ELF-1 (cell line): ENCODE measurements at regions not wholly inside any gene's neighbourhood (a gene's known extent, or its start where the extent isn't known, plus 50 kb on each side); places are given as distances from the start of the nearest gene placed in this dataset.

ENCODE experiments used
- DNase-seq: peaks from one replicate; pipeline ENCODE4 v3.0.0-alpha.2; 2016; ENCODE audit warnings: low read depth, low spot score

DNA sequence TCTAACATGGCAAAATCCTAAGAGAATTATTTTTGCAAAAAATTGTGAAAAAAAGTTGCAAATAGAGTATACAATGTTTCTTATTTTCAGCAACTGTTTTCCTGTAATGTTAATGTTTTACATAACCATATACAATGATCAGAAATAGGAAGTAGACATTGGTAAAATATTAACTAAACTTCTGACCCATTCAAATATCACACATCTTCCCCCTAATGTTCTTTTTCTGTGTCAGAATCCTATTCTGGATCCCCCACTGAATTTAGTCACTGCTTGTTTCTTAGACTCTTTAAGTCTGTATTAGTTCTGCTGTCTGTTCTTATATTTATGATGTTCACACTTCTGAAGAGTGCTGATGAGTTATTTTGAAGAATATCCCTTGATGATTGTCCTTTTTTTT is 62.0 kb downstream of the HFE start:
- no peak for DNase-seq

DNA sequence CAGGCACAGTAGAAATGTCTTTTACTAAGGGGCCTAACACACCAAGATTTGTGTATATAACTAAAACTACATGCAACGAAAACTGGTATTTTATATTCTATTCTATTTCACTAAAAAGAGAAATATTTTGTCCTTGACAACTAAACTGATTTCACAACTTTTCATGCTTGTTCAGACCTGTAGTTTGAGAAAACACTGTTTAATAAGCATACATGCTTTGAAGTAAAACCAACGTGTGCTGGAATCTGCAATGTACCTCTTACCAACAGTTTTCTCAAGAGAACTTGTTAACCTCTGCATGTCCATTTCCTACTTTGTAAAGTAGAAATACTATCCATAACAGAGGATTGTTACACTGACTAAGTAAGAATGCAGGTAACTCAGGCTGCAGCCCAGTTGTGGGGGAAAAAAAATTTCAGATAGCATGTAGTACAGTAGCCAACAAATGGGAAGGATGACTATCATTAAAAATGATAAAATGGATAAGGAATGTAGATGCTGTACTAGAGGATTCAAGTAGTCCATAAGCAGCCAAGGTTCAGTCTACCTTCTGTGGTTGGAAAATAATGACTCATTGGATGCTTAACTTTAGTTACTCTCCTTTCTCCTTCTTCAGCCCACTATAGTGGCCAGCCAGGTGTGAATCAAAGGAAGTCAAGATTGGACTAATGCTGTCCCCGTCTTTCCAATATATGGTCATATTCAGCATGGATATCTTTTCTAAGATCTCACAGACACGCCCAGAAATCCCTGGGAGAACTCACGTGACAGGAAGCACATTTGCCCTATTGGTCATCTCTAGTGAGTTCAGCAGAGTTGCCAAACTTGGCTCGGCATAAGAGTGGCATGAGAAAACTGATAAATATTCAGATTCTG is 65.2 kb downstream of the HFE start:
- DNase-seq, result no peak

DNA sequence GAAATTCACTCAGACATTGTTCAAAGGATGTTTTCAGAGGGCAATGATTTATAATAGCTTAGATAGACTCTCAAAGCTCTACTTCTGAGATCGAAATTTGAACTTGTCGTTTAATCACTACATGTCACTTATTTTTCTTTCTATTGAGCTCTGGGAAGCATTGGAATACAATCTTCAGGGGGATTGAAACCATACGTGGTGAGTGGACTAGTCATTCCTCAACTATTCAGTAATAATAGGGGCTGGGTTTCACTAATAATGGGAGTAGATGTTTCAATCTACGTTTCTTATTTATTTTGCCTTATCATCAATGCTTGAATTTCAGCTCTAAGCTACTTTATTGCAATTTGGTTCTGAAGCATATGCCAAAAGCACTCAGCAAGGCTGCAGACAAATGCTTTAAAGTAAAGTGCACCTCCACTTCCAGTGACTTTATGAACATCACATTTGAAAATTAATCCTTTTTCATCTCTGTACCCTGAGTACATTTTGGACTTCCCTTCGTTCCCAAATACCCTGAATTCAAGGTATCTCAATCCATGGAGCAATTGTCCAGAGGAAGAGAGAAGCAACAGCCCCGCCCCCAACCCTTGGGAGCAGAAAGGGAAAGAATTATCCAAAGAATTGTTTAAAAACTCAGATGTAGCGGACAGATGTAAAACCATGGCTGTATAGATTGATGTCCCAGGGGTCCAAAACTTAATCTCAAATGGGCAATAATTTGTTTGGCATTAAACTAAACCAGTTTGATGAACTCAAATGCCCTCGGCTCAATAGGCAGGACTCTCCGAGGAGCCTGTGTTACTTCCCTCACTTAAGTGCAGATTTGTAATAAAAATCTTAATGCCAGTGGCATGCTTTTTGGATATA is 68.1 kb downstream of the HFE start:
- DNase-seq, result peak; percentile 52

DNA sequence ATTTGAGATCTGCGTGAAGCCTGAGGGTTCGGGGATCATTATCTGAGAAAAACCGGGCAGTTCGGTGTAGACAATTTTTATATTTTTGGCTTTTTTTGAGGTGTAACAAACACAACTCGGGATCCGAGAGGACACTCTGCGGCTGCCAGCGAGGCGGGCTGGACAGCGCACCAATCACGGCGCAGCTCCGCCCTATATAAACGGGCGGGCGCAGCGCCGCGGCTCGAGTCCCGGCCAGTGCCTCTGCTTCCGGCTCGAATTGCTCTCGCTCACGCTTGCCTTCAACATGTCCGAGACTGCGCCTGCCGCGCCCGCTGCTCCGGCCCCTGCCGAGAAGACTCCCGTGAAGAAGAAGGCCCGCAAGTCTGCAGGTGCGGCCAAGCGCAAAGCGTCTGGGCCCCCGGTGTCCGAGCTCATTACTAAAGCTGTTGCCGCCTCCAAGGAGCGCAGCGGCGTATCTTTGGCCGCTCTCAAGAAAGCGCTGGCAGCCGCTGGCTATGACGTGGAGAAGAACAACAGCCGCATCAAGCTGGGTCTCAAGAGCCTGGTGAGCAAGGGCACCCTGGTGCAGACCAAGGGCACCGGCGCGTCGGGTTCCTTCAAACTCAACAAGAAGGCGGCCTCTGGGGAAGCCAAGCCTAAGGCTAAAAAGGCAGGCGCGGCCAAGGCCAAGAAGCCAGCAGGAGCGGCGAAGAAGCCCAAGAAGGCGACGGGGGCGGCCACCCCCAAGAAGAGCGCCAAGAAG is 69.0 kb downstream of the HFE start:
- DNase-seq, result peak; percentile 96

DNA sequence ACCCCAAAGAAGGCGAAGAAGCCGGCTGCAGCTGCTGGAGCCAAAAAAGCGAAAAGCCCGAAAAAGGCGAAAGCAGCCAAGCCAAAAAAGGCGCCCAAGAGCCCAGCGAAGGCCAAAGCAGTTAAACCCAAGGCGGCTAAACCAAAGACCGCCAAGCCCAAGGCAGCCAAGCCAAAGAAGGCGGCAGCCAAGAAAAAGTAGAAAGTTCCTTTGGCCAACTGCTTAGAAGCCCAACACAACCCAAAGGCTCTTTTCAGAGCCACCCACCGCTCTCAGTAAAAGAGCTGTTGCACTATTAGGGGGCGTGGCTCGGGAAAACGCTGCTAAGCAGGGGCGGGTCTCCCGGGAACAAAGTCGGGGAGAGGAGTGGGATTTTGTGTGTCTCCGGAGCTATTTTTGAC is 69.6 kb downstream of the HFE start:
- no peak for DNase-seq

DNA sequence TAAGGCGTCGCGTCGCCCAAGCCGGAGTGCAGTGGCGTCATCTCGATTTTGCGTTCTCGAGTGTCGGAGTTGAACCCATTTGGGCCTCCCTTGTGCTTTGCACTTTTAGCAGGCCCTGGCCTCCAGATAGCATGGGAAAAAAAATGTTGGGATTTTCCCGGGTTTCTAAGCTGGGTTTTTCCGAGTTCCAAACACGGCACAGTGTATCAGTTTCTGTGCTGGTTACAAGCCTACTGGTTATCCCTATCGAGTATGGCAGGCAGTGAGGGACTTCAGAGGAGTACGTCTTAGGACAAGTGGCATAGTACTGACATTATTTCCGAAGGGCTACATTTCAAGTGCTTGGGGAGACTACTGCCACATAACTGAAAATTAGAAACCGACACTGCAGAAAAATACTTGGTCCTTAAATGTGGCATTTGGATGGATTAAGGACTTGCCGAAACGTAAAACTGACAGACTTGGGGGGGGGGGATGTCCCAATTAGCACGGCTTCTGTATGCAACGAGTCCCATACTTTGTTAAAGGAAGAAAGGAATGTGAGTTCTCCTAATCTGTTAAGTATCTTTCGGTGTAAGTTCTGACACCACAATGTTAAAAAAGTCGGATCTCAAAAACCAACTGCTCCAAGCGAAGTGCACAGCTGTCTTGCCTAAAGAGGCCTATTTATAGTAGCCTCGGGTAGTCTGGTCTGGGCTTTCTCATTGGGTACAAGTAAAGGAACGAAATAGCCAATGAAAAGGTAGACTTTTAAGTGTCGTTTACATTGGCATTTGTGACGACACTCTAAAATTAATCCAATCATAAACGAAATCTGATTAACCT is 70.2 kb downstream of the HFE start:
- DNase-seq, result peak; percentile 96

DNA sequence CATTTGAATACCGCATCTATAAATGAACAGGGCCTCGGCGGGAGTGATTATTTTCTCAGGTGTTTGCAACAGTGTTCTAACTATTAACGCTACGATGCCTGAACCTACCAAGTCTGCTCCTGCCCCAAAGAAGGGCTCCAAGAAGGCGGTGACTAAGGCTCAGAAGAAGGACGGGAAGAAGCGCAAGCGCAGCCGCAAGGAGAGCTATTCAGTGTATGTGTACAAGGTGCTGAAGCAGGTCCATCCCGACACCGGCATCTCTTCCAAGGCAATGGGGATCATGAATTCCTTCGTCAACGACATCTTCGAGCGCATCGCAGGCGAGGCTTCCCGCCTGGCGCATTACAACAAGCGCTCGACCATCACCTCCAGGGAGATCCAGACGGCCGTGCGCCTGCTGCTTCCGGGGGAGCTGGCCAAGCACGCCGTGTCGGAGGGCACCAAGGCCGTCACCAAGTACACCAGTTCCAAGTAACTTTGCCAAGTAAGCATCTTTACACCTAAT is 70.9 kb downstream of the HFE start:
- peak; percentile 96 for DNase-seq

DNA sequence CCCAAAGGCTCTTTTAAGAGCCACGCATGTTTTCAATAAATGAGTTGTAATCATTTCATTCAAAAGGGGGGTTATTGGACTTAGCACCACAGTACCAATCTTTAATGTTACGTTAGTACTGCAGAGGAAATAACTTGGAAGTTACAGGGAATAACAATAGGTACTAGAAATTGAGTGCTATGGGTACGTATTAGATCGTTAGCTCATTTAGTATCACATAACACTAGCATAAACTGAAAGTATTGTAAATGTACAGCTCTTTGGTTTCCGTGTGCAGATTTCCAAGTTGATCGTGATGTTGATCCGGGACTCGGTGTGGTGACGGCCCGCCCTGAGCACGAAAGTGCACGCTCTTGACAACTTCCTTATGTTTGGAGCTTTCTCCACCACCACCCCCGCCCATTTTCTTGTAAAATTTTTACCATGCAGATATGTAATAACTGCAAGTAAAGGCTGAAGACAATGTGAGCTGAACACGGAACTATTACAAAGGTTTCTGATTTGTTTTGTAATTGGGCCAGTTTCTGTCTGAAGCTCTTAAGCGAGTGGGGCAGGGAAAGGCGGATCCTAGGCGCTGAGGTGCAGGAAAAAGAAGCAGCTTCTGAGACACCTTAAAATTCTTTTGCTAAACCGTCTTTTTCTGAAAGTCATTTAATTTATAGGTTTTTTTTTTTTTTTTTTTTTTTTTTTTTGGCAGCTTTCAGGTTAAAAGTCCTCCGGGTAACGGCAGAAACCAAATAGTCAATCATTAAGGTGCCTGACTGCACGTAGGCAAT is 71.5 kb downstream of the HFE start:
- DNase-seq, result peak; percentile 65

DNA sequence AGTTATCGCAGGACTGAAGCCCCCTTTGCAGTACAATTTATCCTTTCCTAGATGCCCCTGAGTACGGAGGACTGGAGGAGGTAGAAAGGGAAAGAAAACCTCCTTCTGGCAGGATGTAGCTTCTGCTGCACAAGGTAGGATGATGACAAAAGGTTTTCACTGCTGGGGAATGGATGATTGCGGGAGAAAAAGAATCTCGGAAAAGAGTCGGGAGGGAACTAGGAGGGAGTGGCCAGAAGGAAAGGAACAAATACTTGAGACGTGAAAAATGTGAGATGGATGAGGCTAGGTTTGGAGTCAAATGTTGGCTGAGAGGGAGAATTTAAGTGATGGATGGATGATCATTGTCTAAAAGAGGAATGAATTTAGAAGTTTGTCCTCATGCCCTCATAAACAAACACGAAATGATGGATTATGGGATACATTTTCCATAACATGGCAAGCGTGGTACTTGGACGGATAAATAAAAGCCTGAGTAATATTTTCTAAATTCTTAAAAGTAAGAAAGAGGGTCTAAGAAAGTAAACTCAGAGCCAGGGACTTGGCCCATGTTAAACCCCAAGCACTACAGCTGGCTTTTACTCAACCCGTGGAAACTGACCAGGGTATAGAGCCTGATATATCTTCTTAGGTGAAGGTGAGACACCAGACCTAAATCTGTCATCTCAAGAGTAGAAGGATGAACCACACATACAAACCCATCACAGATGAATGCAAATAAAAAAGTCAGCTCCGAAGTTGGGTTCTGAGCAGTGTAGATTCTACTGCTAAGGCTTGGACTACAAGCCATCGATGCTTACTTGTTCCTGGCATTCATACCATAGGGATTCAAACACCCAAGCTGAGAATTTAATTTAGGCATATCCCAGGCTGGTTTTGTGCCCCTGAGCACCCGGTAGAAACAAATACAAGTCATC is 72.4 kb downstream of the HFE start:
- peak; percentile 68 for DNase-seq

DNA sequence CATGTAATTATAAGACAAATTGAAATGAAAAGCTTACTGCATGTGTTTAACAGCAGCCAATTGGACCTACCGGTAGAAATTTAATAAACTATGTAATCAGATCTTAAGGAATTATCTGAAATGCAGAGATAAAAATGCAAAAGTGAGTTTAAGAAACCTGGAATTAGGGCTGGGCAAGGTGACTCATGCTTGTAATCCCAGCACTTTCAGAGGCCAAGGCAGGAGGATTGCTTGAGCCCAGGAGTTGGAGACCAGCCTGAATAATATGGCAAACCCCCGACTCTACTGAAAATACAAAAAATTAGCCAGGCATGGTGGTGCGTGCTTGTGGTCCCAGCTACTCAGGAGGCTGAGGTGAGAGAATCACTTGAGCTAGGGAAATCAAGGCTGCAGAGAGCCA is 74.1 kb downstream of the HFE start:
- no peak for DNase-seq

DNA sequence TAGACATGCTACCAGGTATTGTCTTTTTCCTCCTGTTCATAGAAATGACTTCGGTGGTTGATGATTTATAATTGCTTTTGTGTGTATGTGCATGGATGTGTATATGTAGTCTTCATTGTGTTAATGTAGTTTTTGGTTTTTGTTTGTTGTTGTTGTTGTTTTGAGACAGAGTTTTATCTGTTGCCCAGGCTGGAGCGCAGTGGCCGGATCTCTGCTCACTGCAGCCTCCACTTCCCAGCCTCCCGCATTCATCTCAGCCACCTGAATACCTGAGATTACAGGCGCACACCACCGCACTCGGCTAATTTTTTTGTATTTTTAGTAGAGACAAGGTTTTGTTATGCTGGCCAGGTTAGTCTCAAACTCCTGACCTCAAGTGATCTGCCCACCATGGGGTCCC is 75.2 kb downstream of the HFE start:
- DNase-seq, result no peak

DNA sequence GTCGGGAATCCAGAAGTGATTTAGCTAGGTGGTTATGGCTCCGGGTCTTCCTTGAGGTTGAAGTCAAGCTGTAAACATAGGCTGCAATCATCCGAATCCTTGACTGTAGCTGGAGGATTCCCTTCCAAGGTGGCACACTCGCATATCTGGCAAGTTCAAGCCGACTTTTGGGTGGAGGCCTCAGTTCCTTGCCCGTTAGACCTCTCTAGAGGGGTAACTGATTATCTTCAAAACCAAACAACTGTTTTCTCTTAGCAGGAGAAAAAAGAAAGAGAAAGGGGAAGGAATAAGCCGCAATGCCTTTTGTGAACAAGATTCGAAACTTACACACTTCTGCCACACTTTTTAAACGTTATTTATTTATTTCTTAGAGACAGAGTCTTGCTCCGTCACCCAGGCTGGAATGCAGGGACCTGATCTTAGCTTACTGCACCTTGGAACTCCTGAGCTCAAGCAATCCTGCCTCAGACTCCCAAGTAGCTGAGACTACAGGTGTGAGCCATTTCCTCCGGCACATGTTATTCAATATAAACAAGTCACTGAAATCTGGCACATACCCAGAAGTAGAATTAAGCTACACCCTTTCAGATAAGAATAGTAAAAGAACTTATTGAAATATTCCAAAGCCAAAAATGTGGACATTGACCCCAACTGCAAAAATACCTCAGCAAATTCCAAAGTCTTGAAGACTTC is 76.3 kb downstream of the HFE start:
- DNase-seq, result no peak

DNA sequence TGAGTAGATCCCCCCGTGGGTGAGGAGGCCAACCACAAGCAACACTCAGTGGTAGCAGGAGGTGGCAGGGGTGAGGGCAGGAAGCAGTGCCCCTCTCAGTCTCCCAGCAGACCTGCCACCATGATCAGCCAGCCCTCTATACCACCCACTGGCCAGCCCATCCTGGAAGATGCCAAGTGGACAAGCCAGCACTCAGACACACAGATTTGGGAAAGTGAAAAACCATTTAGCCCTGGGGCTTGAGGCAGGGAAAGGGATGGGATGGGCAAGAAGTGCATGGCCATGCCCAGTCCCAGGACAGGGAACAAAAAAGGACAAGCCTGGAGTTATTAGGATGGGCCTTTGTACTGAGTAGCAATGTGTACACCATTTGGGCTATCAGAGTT is 76.9 kb downstream of the HFE start:
- no peak for DNase-seq

DNA sequence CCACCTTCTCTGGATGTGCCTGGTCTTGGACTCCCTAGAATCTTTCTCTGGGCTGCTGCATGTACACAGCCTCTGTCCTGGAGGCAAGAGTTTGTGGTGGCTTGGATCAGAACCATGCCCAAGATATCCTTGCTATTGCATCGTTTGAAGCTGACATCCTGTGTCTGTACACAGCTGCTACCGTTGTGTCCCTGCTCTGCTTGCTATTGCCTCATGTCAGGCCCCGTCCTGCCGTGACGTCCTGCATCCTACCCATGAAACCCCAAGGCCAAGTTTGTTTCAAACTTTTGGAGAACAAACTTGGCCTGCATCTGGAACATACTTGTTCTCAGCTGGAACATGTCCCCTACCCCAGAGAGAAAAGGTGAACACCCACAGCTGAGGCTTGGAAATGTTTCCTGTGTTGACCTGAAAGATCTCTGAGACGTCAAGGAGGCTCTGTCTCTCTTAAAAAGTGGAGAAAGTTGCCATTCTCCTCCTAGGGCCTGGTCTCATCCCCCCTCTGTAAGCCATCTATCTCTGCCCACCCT is 78.1 kb downstream of the HFE start:
- no peak for DNase-seq

DNA sequence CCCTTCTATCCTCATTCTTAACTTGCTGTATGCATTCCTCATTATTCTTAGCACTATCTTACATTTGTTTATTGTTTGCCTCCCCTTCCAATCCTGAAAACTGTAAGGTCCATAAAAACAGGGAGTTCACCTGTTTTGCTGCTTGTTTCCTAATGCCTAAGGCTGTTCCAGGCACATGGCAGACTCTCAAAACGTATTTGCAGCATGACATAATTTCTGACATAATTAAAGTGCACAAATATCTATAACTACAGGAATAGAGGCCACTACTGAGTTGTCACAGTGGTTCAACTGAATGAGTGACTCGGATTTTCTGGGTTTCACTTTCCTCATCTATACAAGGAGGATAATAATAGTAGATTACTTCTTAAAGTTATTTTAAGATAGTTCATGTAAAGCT is 83.0 kb downstream of the HFE start:
- no peak for DNase-seq

DNA sequence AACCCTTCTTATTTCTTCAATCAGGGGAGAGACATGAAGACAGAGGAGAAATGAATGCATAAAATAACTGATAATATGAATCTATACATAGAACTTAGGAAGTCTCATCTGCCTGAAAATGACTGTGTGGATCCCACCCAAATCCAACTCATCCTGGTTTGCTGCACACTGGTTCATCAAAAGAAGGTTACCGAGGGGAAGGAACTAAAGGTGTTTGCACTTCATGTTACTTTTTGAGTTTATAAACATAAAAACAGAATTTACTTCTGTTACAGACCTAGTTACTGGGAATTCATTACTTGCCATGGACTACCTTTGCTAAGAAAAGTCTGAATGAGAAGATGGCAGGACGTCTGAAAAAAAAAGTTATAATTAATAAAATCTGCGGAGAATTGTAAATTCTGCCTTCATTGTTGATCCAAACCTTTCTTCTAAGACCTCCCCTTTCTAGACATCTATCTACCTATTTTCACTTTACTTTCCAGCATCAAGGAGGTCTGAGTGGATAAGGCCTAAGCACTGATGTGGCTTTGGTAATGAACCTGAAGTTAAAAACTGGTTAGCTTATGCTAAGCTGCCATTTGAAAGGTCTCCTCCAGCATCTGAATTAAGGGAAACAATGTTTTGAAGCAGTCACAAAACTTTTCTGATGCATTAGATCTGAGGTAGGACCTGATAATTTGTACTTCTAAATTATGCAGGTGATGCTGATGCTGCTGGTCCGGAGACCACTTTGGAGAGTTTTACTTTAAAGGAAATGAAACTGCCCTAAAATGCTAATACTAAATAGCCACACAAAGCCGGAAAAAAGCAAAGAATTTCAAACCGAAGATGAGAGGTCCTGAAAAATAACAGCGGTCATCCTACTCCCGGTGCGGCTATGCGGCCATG is 84.0 kb downstream of the HFE start:
- DNase-seq, result no peak

DNA sequence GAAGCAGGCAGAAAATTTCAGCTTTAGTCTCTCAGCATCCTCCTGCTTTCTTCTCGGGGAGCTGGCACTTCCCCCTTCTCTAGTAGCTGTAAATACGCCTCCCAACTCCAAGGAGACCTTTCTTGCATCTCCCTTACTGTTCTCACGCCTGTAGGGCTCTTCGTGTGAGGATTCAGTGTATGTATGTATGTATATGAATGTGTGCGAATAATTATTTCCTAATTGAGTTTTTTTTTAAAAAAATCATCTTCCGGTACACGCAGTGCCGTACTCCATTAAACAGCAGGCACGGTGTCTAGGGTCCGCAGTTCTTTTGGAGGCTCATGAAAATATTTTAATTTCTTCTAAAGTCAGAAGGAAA is 85.4 kb downstream of the HFE start:
- DNase-seq, result peak; percentile 53

DNA sequence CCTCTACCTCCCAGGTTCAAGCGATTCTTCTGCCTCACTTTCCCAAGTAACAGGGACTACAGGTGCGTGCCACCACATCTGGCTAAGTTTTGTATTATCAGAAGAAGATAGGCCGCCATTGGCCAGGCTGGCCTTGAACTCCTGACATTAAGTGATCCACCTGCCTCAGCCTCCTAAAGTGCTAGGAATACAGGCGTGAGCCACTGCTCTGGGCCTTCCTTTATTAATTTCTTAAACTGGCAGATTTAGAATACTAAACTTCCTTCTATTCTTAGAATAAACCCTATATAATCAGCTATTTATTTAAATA is 86.6 kb downstream of the HFE start:
- no peak for DNase-seq
